ENCODE measurements at regions not wholly inside any gene's neighbourhood (a gene's known extent, or its start where the extent isn't known, plus 50 kb on each side); places are given as distances from the start of the nearest gene placed in this dataset.

GRCh38 chr9:82780017-82780416, 282.9 kb downstream of the RASEF start:
- DNase-seq (ENCODE audit: low spot score) = no peak
- no peak for TF ChIP-seq CTCF (conservative IDR thresholded peaks at IDR 0.05; ENCODE audit: low read depth, low read length)
- TF ChIP-seq EZH2 (IDR thresholded peaks at IDR 0.05; ENCODE audit: borderline replicate concordance, low read depth, low read length, poor library complexity, severe bottlenecking) = no peak
- intact Hi-C loops (cut with micrococcal nuclease; ENCODE audit: unreplicated experiment) = no loop called here
- no peaks in the 10 kb centered on the region for H3K9me3 ChIP-seq (ENCODE audit: low read depth, low read length, poor library complexity, severe bottlenecking)
- H3K4me3 ChIP-seq (ENCODE audit: low read depth, low read length, poor library complexity, severe bottlenecking) = no peak overlapping the region
- ChIA-PET POLR2A (ENCODE audit: low non-redundant PET) (no interaction called here), CTCF (no interaction called here)
- H3K36me3 ChIP-seq (ENCODE audit: insufficient read depth, low read length, poor library complexity, severe bottlenecking) = no peaks in the 10 kb centered on the region
- no TSS peak for BruUV-seq (replicated peaks)
- H3K27me3 ChIP-seq (replicated peaks; ENCODE audit: insufficient read depth, low read depth, low read length, poor library complexity) = no peaks in the 10 kb centered on the region
- no peaks in the 10 kb centered on the region for H3K4me1 ChIP-seq (ENCODE audit: insufficient read depth, low read length, poor library complexity, severe bottlenecking)
- H3K27ac ChIP-seq (ENCODE audit: low read depth, low read length, poor library complexity, severe bottlenecking) = no peak overlapping the region

GRCh38 chr9:82781921-82782392, 281.0 kb downstream of the RASEF start:
- ChIA-PET POLR2A (ENCODE audit: low non-redundant PET) (no interaction called here), CTCF (no interaction called here)
- no peaks in the 10 kb centered on the region for H3K4me1 ChIP-seq (ENCODE audit: insufficient read depth, low read length, poor library complexity, severe bottlenecking)
- no peaks in the 10 kb centered on the region for H3K9me3 ChIP-seq (ENCODE audit: low read depth, low read length, poor library complexity, severe bottlenecking)
- no peak for TF ChIP-seq EZH2 (IDR thresholded peaks at IDR 0.05; ENCODE audit: borderline replicate concordance, low read depth, low read length, poor library complexity, severe bottlenecking)
- no peak for TF ChIP-seq CTCF (conservative IDR thresholded peaks at IDR 0.05; ENCODE audit: low read depth, low read length)
- peak; percentile 53 for DNase-seq (ENCODE audit: low spot score)
- no peaks in the 10 kb centered on the region for H3K27me3 ChIP-seq (replicated peaks; ENCODE audit: insufficient read depth, low read depth, low read length, poor library complexity)
- H3K4me3 ChIP-seq (ENCODE audit: low read depth, low read length, poor library complexity, severe bottlenecking) = no peak overlapping the region
- no peaks in the 10 kb centered on the region for H3K36me3 ChIP-seq (ENCODE audit: insufficient read depth, low read length, poor library complexity, severe bottlenecking)
- intact Hi-C loops (cut with micrococcal nuclease; ENCODE audit: unreplicated experiment) = no loop called here
- no TSS peak for BruUV-seq (replicated peaks)
- no peak overlapping the region for H3K27ac ChIP-seq (ENCODE audit: low read depth, low read length, poor library complexity, severe bottlenecking)

- ChIA-PET CTCF (no interaction called here), POLR2A (ENCODE audit: low non-redundant PET) (no interaction called here)
- Histone ChIP-seq H3K36me3 (ENCODE audit: insufficient read depth, low read length, poor library complexity, severe bottlenecking) (no peaks in the 10 kb centered on the region), H3K9me3 (ENCODE audit: low read depth, low read length, poor library complexity, severe bottlenecking) (no peaks in the 10 kb centered on the region), H3K4me3 (ENCODE audit: low read depth, low read length, poor library complexity, severe bottlenecking) (no peak overlapping the region), H3K27me3 (replicated peaks; ENCODE audit: insufficient read depth, low read depth, low read length, poor library complexity) (no peaks in the 10 kb centered on the region), H3K27ac (ENCODE audit: low read depth, low read length, poor library complexity, severe bottlenecking) (no peak overlapping the region), H3K4me1 (ENCODE audit: insufficient read depth, low read length, poor library complexity, severe bottlenecking) (no peaks in the 10 kb centered on the region)
- TF ChIP-seq EZH2 (IDR thresholded peaks at IDR 0.05; ENCODE audit: borderline replicate concordance, low read depth, low read length, poor library complexity, severe bottlenecking) = no peak
- no peak for TF ChIP-seq CTCF (conservative IDR thresholded peaks at IDR 0.05; ENCODE audit: low read depth, low read length)
- intact Hi-C loops (cut with micrococcal nuclease; ENCODE audit: unreplicated experiment) = no loop called here
- no peak for DNase-seq (ENCODE audit: low spot score)
- BruUV-seq (replicated peaks) = no TSS peak
Measured at GRCh38 chr9:82783045-82783444, 279.9 kb downstream of the RASEF start.

Data from A673 (cell line).